ENCODE measurements at regions not wholly inside any gene's neighbourhood (a gene's known extent, or its start where the extent isn't known, plus 50 kb on each side); places are given as distances from the start of the nearest gene placed in this dataset.

DNA sequence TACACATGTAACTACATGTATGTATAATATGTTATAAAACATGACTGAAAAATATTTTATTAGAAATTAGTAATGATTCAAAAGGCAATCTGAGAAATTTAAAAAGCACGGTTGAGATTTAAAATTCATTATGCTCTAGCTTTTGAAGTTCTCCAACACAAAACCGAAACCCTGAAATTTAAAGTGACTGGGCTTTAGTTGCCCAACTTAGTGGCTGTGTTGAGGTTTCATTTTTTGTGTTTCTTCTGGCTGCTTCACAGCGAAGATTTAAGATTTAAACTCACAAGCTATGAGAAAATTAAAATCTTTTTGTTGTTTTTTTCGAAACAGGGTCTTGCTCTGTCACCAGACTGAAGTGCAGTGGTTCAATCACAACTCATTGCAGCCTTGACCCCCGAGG is 1058.7 kb downstream of the NCAM2 start:
- Histone ChIP-seq H2BK5ac (ENCODE audit: low read depth, low read length) (no peak overlapping the region), H3K18ac (ENCODE audit: extremely low read depth, low read length) (no peak overlapping the region; the same call in 1 of the 2 replicates), H3K9me3 (ENCODE audit: insufficient read depth in 2 of 2, low read depth in 1 of 2, low read length in 1 of 2) (no peaks in the 10 kb centered on the region), H3K4me2 (ENCODE audit: insufficient read depth in 1 of 2, low read depth in 2 of 2, low read length in 2 of 2) (no peak overlapping the region), H3K14ac (ENCODE audit: insufficient read length) (no peak overlapping the region), H4K20me1 (replicated peaks in 1 of 2; ENCODE audit: control insufficient read depth in 1 of 2, insufficient read depth in 2 of 2, low read length in 2 of 2) (no peaks in the 10 kb centered on the region), H3K9ac (replicated peaks in 1 of 4; ENCODE audit: extremely low read depth in 1 of 4, low read depth in 3 of 4, low read length in 3 of 4) (no peak overlapping the region), H3K79me1 (ENCODE audit: low read depth, low read length) (no peaks in the 10 kb centered on the region), H3K27me3 (replicated peaks in 1 of 4; ENCODE audit: control insufficient read depth in 3 of 4, extremely low read depth in 1 of 4, insufficient read depth in 3 of 4, low read length in 3 of 4) (no peaks in the 10 kb centered on the region), H3K27ac (ENCODE audit: low read depth, low read length) (no peak overlapping the region), H2BK12ac (ENCODE audit: low read depth, low read length) (no peak overlapping the region), H2BK120ac (replicated peaks; ENCODE audit: low read depth, low read length) (no peak overlapping the region), H3K4ac (replicated peaks; ENCODE audit: insufficient read length, low read depth, low read length) (no peak overlapping the region), H3K36me3 (ENCODE audit: control insufficient read depth in 2 of 4, insufficient read depth in 4 of 4, low read length in 3 of 4) (no peaks in the 10 kb centered on the region), H3K23me2 (ENCODE audit: low read depth, low read length) (no peaks in the 10 kb centered on the region), H2BK15ac (ENCODE audit: low read length) (no peak overlapping the region), H3K56ac (replicated peaks; ENCODE audit: insufficient read length, low read depth, low read length) (no peak overlapping the region), H4K91ac (replicated peaks; ENCODE audit: insufficient read length, low read length) (no peak overlapping the region), H2AFZ (ENCODE audit: low read length) (no peak overlapping the region), H3K4me3 (ENCODE audit: extremely low read depth in 1 of 4, insufficient read depth in 2 of 4, low read depth in 3 of 4, low read length in 4 of 4) (no peak overlapping the region), H4K5ac (ENCODE audit: insufficient read length, low read depth, low read length) (no peak overlapping the region), H3K23ac (ENCODE audit: insufficient read length) (no peak overlapping the region), H4K8ac (ENCODE audit: extremely low read depth, insufficient read depth, low read length) (no peak overlapping the region), H2BK20ac (ENCODE audit: low read length) (no peak overlapping the region), H3K79me2 (ENCODE audit: control insufficient read depth in 1 of 2, insufficient read depth in 2 of 2, low read length in 2 of 2) (no peaks in the 10 kb centered on the region), H2AK5ac (ENCODE audit: low read depth, low read length) (no peak overlapping the region), H3K4me1 (replicated peaks in 1 of 4; ENCODE audit: control insufficient read depth in 3 of 4, insufficient read depth in 4 of 4, low read length in 3 of 4) (no peaks in the 10 kb centered on the region)
- WGBS, 2 experiments (ENCODE audit: extremely low coverage in 1 of 2, insufficient coverage in 1 of 2, insufficient read length in 1 of 2, insufficient replicate concordance in 2 of 2, low coverage in 1 of 2, low lambda C conversion rate in 2 of 2, missing lambda C conversion rate in 1 of 2) = 93% methylated on average over 5 of the region's 5 CpGs; no CpG with 5 or more reads in 1 of the 2 experiments
- TF ChIP-seq KDM1A (IDR thresholded peaks at IDR 0.05; ENCODE audit: borderline replicate concordance, low read length) (no peak), POLR2A (IDR thresholded peaks at IDR 0.05; ENCODE audit: control extremely low read depth in 1 of 2, low read depth in 2 of 2, low read length in 2 of 2) (no peak), BRCA1 (IDR thresholded peaks at IDR 0.05; ENCODE audit: low read depth, low read length) (no peak), JUN (IDR thresholded peaks at IDR 0.05; ENCODE audit: low read depth, low read length) (no peak), ASH2L (IDR thresholded peaks at IDR 0.05; ENCODE audit: low read length) (no peak), POU5F1 (IDR thresholded peaks at IDR 0.05; ENCODE audit: low read depth, low read length) (no peak), YY1 (IDR thresholded peaks at IDR 0.05; ENCODE audit: low read depth, low read length) (no peak), NRF1 (IDR thresholded peaks at IDR 0.05; ENCODE audit: low read depth, low read length) (no peak), NANOG (IDR thresholded peaks at IDR 0.05; ENCODE audit: insufficient read depth, low read depth, low read length, poor library complexity, severe bottlenecking) (no peak), RBBP5 (IDR thresholded peaks at IDR 0.05; ENCODE audit: borderline replicate concordance, low read depth, low read length) (no peak), TBP (IDR thresholded peaks at IDR 0.05; ENCODE audit: low read depth, low read length) (no peak), JUND (IDR thresholded peaks at IDR 0.05; ENCODE audit: low read length) (no peak), HDAC6 (IDR thresholded peaks at IDR 0.05; ENCODE audit: low read depth, low read length) (no peak)
- TF ChIP-seq, protein P1, sequence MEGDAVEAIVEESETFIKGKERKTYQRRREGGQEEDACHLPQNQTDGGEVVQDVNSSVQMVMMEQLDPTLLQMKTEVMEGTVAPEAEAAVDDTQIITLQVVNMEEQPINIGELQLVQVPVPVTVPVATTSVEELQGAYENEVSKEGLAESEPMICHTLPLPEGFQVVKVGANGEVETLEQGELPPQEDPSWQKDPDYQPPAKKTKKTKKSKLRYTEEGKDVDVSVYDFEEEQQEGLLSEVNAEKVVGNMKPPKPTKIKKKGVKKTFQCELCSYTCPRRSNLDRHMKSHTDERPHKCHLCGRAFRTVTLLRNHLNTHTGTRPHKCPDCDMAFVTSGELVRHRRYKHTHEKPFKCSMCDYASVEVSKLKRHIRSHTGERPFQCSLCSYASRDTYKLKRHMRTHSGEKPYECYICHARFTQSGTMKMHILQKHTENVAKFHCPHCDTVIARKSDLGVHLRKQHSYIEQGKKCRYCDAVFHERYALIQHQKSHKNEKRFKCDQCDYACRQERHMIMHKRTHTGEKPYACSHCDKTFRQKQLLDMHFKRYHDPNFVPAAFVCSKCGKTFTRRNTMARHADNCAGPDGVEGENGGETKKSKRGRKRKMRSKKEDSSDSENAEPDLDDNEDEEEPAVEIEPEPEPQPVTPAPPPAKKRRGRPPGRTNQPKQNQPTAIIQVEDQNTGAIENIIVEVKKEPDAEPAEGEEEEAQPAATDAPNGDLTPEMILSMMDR (IDR thresholded peaks at IDR 0.05; ENCODE audit: control extremely low read depth in 1 of 3, insufficient read depth in 1 of 3, low read depth in 1 of 3, low read length in 3 of 3) = no peak
- CTCF ChIA-PET (ENCODE audit: partially characterized antibody) = no interaction called here
- DNase-seq (ENCODE audit: low read depth in 1 of 2, low spot score in 2 of 2) (no peak), FAIRE-seq (no peak)
- POLR2A ChIA-PET (ENCODE audit: partially characterized antibody) = no interaction called here

Measured in H1 (cell line).